ENCODE measurements at regions not wholly inside any gene's neighbourhood (a gene's known extent, or its start where the extent isn't known, plus 50 kb on each side); places are given as distances from the start of the nearest gene placed in this dataset.
"Not testable (repeated sequence)": the region's sequence is repeated elsewhere in the genome, so short reads cannot be mapped to it uniquely, and the experiment has no call there.

- H3K9me3 ChIP-seq; H3K4me1 ChIP-seq; H3K27ac ChIP-seq; H3K4me3 ChIP-seq; H3K36me3 ChIP-seq; intact Hi-C loops (cut with DNase I); ATAC-seq; H3K27me3 ChIP-seq: not testable (repeated sequence)
- DNase-seq: peak; percentile 0
These were observed 163.5 kb upstream of the GTF2H2 start for GRCh38 chr5:71230839-71231505.
